H1 (cell line): ENCODE measurements at regions not wholly inside any gene's neighbourhood (a gene's known extent, or its start where the extent isn't known, plus 50 kb on each side); places are given as distances from the start of the nearest gene placed in this dataset.

Source experiments
- EP300 ChIP-seq, 2 experiments: IDR thresholded peaks; 1 replicate in 1 of 2; 2 replicates in 1 of 2; pipeline ENCODE4 v1.6.1; 2011 to 2012; ENCODE audit warnings: low read depth in 2 of 2, low read length in 2 of 2, mild to moderate bottlenecking in 2 of 2, borderline replicate concordance in 1 of 2, inconsistent platforms in 1 of 2, moderate library complexity in 1 of 2
- JUN ChIP-seq: IDR thresholded peaks from 2 replicates; pipeline ENCODE4 v1.6.1; 2011; ENCODE audit warnings: low read depth, mild to moderate bottlenecking, improper control_type of control experiment, low read length
- JUND ChIP-seq: IDR thresholded peaks from 2 replicates; pipeline ENCODE4 v1.6.1; 2011; ENCODE audit warnings: mild to moderate bottlenecking, improper control_type of control experiment, low read length
- KDM1A ChIP-seq: fragments of 200-600, 300-600 bp; sonication (generic); IDR thresholded peaks from 2 replicates; pipeline ENCODE4 v1.7.1; 2016; ENCODE audit warnings: mild to moderate bottlenecking, low read length, borderline replicate concordance
- NRF1 ChIP-seq: IDR thresholded peaks from 2 replicates; pipeline ENCODE4 v1.6.1; 2011; ENCODE audit warnings: mild to moderate bottlenecking, low read depth, low read length, improper control_type of control experiment
- SP1 ChIP-seq: IDR thresholded peaks from 2 replicates; pipeline ENCODE4 v1.6.1; 2011; ENCODE audit warnings: low read depth, low read length
- SUZ12 ChIP-seq: fragments of 200-600 bp; sonication (generic); IDR thresholded peaks from 2 replicates; pipeline ENCODE4 v1.6.1; 2012; ENCODE audit warnings: mild to moderate bottlenecking, inconsistent platforms, low read length, moderate library complexity, mixed read lengths
- TEAD4 ChIP-seq: IDR thresholded peaks from 2 replicates; pipeline ENCODE4 v1.6.1; 2012; ENCODE audit warnings: low read depth, low read length, inconsistent platforms, mixed read lengths
- TF ChIP-seq, protein P1 (sequence below), 3 experiments: IDR thresholded peaks; 1 replicate in 2 of 3; 2 replicates in 1 of 3; pipeline versions ENCODE4 v1.5.1 to v1.6.1; 2011; ENCODE audit warnings: low read length in 3 of 3, mild to moderate bottlenecking in 3 of 3, inconsistent platforms in 2 of 3, low read depth in 1 of 3, moderate library complexity in 1 of 3; ENCODE audit not compliant: insufficient read depth in 1 of 3; ENCODE audit errors: control extremely low read depth in 1 of 3

GRCh38 chr15:62510791-62511190 is 345.7 kb upstream of the C2CD4B start (continued):
- TF ChIP-seq, protein P1, sequence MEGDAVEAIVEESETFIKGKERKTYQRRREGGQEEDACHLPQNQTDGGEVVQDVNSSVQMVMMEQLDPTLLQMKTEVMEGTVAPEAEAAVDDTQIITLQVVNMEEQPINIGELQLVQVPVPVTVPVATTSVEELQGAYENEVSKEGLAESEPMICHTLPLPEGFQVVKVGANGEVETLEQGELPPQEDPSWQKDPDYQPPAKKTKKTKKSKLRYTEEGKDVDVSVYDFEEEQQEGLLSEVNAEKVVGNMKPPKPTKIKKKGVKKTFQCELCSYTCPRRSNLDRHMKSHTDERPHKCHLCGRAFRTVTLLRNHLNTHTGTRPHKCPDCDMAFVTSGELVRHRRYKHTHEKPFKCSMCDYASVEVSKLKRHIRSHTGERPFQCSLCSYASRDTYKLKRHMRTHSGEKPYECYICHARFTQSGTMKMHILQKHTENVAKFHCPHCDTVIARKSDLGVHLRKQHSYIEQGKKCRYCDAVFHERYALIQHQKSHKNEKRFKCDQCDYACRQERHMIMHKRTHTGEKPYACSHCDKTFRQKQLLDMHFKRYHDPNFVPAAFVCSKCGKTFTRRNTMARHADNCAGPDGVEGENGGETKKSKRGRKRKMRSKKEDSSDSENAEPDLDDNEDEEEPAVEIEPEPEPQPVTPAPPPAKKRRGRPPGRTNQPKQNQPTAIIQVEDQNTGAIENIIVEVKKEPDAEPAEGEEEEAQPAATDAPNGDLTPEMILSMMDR (IDR thresholded peaks at IDR 0.05; ENCODE audit: control extremely low read depth in 1 of 3, insufficient read depth in 1 of 3, low read depth in 1 of 3, low read length in 3 of 3) = no peak
- no peak for TF ChIP-seq SUZ12
- no peak for TF ChIP-seq EP300 (IDR thresholded peaks at IDR 0.05; ENCODE audit: borderline replicate concordance in 1 of 2, low read depth in 2 of 2, low read length in 2 of 2)
- no peak for TF ChIP-seq JUN
- TF ChIP-seq SP1 = no peak
- TF ChIP-seq TEAD4 = no peak
- TF ChIP-seq JUND = no peak
- no peak for TF ChIP-seq NRF1
- no peak for TF ChIP-seq KDM1A
- TF ChIP-seq, all 59 proteins: peak for 0
